LNCAP (cell line): ENCODE measurements at regions not wholly inside any gene's neighbourhood (a gene's known extent, or its start where the extent isn't known, plus 50 kb on each side); places are given as distances from the start of the nearest gene placed in this dataset.

Experiments
- CTCF ChIP-seq: fragments of 450-650 bp; IDR thresholded peaks from 2 replicates; pipeline ENCODE4 v1.5.1; 2017; ENCODE audit warnings: mild to moderate bottlenecking

DNA sequence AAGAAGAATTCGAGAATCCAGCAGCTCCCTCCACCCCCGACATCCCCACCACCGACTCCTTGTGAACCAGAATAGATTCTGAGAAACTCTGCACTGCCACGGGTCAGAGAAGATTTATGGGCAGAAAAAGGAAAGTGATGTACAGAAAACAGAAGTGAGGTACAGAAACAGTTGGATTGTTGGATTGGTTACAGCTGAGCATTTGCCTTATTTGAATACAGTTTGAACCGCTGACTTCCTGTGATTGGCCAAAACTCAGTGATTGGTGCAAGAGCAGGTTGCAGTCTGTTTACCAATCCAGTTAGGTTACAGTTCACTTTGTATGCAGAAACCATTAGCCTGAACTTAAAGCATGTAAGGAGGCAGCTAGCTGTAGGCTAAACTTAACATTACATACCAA is 131.2 kb upstream of the HDDC2 start:
- TF ChIP-seq CTCF: no peak

DNA sequence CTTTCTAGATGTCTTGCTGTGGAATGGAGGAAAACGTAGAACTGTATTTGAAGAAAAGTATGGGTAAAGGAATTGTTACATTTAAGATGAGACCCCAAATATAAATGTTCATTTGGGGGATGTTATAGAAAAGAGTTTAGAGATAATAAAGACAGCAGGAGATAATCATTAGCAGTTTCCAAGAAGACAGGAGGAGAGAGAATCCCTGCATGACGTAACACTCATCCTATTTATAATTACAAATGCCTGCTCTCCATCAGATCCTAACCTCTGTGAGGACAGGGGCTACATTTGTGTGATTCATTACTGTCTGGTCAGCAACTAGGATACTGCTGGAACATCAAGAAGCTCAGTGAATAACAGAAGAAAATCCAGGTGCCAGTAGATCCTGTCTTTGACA is 133.0 kb upstream of the HDDC2 start:
- no peak for TF ChIP-seq CTCF

- TF ChIP-seq CTCF: no peak
Measured at GRCh38 chr6:125439512-125439911, 137.7 kb upstream of the HDDC2 start.

DNA sequence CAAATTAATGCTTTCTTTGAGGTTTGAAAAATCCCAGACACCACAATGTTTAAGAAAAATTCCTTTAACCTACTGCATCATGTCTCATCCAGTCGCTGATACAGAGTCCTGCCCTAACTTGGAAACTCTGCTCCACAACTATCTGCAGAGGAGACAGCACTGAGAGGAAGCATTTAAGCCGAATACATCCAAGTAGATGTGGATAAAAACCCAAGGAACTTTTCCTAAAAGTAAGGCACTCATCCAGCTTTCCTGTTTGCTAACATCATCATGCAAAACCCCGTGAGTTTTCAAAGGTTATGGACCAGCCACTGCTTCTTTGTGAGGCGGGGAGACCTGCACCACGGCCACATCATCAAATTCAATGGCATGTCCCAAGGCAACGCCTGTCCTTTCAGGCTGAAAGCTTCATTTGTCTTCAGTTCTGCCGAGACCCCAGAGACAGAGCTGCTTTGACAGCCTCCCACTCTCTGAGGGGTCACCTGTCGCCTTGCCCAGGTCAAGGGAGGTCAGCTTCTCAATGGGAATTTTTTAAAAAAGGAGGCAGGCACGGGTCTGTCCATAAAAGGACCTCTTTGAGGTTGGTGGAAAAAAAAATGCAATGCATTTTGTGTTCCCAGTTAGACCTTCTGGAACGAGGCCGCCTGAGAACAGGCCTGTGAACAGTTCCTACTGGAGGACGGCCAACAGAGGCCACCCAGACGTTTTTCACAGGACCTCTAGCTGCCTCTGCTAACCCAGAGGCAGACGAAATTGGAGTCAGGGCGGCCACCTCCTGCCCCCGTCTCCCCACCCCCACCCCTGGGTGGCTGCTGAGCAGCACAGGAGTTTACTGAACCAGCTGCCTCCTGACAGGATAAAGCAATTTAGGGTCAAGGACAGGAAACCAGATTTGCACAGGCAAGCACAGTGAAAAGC is 142.5 kb upstream of the HDDC2 start:
- no peak for TF ChIP-seq CTCF

DNA sequence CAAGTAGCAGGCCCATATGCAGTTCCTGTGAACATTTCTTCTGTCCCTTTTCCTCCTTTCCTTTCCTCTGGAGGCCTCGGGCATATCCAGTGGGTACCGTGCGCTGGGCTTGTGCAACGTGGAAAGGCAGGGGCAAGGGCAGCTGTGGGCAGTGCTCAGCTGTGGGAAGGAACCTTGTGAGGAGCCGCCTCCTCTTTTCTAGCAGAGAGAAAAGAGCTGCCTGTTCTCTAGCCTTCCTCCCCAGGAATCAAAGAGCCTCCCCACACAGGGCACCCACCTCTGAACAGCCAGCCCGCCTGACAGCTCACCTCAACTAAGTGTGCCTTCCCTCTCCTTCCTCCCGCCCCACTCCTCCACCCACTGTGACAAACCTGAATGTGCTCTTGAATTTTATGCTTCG is 143.3 kb upstream of the HDDC2 start:
- no peak for TF ChIP-seq CTCF

DNA sequence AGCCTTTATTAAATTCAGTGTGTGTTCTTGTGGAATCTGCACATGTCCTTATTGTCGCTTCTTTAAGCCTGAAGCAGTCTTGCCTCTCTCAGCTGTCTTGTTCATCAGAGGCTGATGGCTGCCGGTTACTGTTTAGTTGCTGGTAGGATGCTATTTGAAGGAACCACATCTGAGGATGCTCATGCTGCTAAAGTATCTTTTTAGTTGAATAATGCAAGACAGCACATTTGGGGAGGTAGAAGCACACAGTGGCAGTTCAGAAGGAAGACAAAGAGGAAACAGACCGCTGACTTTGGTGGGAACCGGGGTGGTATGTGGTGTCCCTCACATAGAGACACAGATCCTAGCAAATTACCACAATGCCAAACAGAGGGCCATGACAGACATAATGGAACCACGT is 144.2 kb upstream of the HDDC2 start:
- TF ChIP-seq CTCF: no peak

DNA sequence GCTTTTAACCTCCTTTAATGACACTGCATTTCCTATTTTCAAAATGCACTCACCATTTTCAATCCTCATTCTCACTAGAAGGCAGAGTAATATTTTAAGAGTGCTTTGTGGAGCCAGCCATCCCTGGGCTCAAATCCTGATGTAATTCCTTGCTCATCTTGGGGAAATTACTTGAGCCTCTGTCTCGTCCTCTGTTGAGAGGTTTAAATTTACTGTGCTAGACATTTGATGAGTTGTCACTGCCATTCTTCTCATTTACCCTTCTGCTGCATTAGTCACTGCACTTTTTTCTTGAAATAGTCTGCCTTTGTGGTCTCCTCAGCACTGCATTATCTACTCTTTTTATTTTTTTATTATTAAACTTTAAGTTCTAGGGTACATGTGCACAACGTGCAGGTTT is 150.0 kb upstream of the HDDC2 start:
- TF ChIP-seq CTCF: no peak
